HEK293 (cell line): ENCODE measurements at regions not wholly inside any gene's neighbourhood (a gene's known extent, or its start where the extent isn't known, plus 50 kb on each side); places are given as distances from the start of the nearest gene placed in this dataset.

Source experiments
- ZBTB1 ChIP-seq: fragments of 450-650 bp; formaldehyde crosslinking; IDR thresholded peaks from 2 replicates; pipeline ENCODE4 v1.5.1; 2016; ENCODE audit warnings: missing biosample characterization, missing genetic modification characterization
- ZSCAN23 ChIP-seq: fragments of 450-650 bp; formaldehyde crosslinking; IDR thresholded peaks from 2 replicates; pipeline ENCODE4 v1.5.1; 2016; ENCODE audit warnings: missing biosample characterization, missing genetic modification characterization

- TF ChIP-seq ZBTB1 (tag by site-specific recombination) = no peak
- TF ChIP-seq ZSCAN23 = no peak
Observed at GRCh38 chr12:105423237-105423636, 92.7 kb downstream of the C12orf75 start.
